ENCODE measurements at regions not wholly inside any gene's neighbourhood (a gene's known extent, or its start where the extent isn't known, plus 50 kb on each side); places are given as distances from the start of the nearest gene placed in this dataset.

- peaks cover 0 to under 1% of the 10 kb centered on the region in 2 experiments for H3K27me3 ChIP-seq (ENCODE audit: control insufficient read depth in 2 of 2, insufficient read depth in 2 of 2, low read length in 2 of 2)
- CTCF ChIA-PET, result interaction anchor here (0.6 to 1.1 kb wide), 2 partner anchors 110 to 398 kb away, joined by 3 read pairs; no protein-coding TSS in a partner anchor
- no peaks in the 10 kb centered on the region for H3K79me2 ChIP-seq (ENCODE audit: control insufficient read depth, insufficient read depth, low read length)
- no TSS peak for BruUV-seq (replicated peaks)
- H3K4me2 ChIP-seq (ENCODE audit: insufficient read depth, low read length), result no peak overlapping the region
- dilution Hi-C loops (cut with MboI; ENCODE audit: extremely low pct_ligation_motif_present, low sequenced_read_pairs), result no loop called here
- no peak overlapping the region for H3K9ac ChIP-seq (replicated peaks; ENCODE audit: extremely low read depth, insufficient read depth, low read length)
- POLR2A ChIA-PET, result no interaction called here
- FAIRE-seq, result no peak
- no peak overlapping the region for H3K27ac ChIP-seq (ENCODE audit: insufficient read depth, low read depth, low read length)
- no peak overlapping the region for H2AFZ ChIP-seq (ENCODE audit: low read depth, low read length)
- no peaks in the 10 kb centered on the region for H3K36me3 ChIP-seq (ENCODE audit: control insufficient read depth in 2 of 2, extremely low read depth in 1 of 2, insufficient read depth in 2 of 2, low read length in 2 of 2)
- intact Hi-C loops (cut with micrococcal nuclease), result no loop called here
- no peaks in the 10 kb centered on the region for H3K9me3 ChIP-seq (replicated peaks; ENCODE audit: control insufficient read depth, insufficient read depth, low read length)
- TF ChIP-seq CTCF (IDR thresholded peaks at IDR 0.05; ENCODE audit: extremely low read depth in 1 of 2, insufficient read depth in 1 of 2, low read depth in 1 of 2, low read length in 2 of 2), result no peak
- no peak for TF ChIP-seq MAX (IDR thresholded peaks at IDR 0.05; ENCODE audit: insufficient read depth, insufficient read length)
- no peak for TF ChIP-seq FOS (IDR thresholded peaks at IDR 0.05; ENCODE audit: borderline replicate concordance, insufficient read depth, low read length)
- TF ChIP-seq MYC (IDR thresholded peaks at IDR 0.05; ENCODE audit: low read depth, low read length), result no peak
- no peak for TF ChIP-seq GATA2 (IDR thresholded peaks at IDR 0.05; ENCODE audit: insufficient read depth, insufficient read length, low read depth, low read length)
- H3K4me3 ChIP-seq (replicated peaks in 1 of 3; ENCODE audit: insufficient read depth in 1 of 3, low read depth in 1 of 3, low read length in 3 of 3), result no peak overlapping the region
- no peaks in the 10 kb centered on the region for H4K20me1 ChIP-seq (replicated peaks; ENCODE audit: control insufficient read depth, extremely low read depth, insufficient read depth, low read length)
- no peak for DNase-seq (ENCODE audit: low read depth, low spot score)
- no peaks in the 10 kb centered on the region for H3K4me1 ChIP-seq (ENCODE audit: control insufficient read depth, extremely low read depth, insufficient read depth, low read length)
- H3K9me1 ChIP-seq (replicated peaks; ENCODE audit: control insufficient read depth, extremely low read depth, insufficient read depth, low read length), result no peaks in the 10 kb centered on the region
Measured at GRCh38 chr10:8269976-8270375, 215.5 kb downstream of the GATA3 start.

Data from endothelial cell of umbilical vein (primary cell).